ENCODE measurements at regions not wholly inside any gene's neighbourhood (a gene's known extent, or its start where the extent isn't known, plus 50 kb on each side); places are given as distances from the start of the nearest gene placed in this dataset.

DNA sequence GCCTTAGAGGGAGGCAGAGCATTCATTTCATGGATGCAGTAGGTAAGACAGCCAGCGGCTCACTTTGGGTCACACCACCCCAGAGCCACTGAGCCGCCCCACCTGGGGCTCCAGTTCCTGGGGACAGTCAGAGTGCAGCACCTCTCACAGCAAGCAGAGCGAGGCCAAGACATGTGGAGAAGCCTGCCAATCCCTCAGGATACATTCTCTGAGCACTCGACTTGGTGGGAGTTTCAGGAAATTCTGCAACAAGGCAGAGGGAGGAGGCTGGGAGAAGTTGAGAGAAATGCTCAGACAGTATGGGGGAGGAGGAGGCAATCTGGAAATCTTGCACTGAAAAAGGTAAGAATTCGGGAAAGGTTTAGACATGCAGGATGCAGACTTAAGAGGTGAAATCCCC is 60.8 kb upstream of the WLS start:
- H3K4me1 ChIP-seq (ENCODE audit: control insufficient read depth, insufficient read depth, low read length): peaks cover 8% of the 10 kb centered on the region
- DNase-seq: no peak
- H3K4me3 ChIP-seq (ENCODE audit: low read length): no peak overlapping the region
- no peaks in the 10 kb centered on the region for H3K9me3 ChIP-seq (ENCODE audit: control insufficient read depth, low read length)
- H3K27ac ChIP-seq (ENCODE audit: low read length): no peak overlapping the region
- ATAC-seq: peak; percentile 26 to 48
- WGBS: 48% methylated on average over 5 of the region's 5 CpGs
- intact Hi-C loops (cut with DNase I): no loop called here
- H3K27me3 ChIP-seq (ENCODE audit: control insufficient read depth, insufficient read depth): no peaks in the 10 kb centered on the region

DNA sequence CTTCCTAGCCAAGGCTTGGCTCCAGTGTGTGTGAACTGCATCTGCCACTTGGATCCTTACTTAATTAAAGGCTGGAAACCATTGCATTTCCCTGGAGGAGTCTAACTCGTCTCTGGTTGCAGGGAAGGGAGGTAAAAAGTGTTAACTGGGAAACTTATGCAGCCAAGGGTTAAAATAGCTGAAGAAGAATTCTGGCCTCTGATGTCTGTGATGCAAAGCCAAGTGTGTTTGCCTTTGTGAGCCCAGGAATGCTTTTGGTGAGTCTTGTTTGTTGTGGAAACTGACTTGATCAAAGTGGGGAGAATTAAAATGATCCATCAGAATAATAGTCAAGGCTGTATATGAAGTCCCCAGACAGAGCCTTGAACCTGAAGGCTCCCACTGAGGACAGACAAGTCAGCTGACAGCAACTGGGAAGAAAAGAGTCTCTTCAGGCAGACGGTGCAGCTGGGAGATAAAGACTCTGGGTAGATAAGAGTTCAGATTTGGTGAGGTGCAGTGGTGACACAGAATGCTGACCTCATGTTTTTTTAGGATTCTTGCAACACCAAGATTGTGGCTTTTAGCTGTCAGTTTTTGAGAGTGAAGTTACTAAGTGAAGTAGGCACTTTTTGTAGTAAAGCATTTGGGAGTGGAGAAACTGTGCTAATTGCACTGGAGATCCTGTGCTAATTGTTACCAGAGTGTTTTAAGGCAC is 59.5 kb upstream of the WLS start:
- H3K4me3 ChIP-seq (ENCODE audit: low read length): no peak overlapping the region
- peaks cover 8% of the 10 kb centered on the region for H3K4me1 ChIP-seq (ENCODE audit: control insufficient read depth, insufficient read depth, low read length)
- no peaks in the 10 kb centered on the region for H3K27me3 ChIP-seq (ENCODE audit: control insufficient read depth, insufficient read depth)
- DNase-seq: no peak
- ATAC-seq: no peak
- no peak overlapping the region for H3K27ac ChIP-seq (ENCODE audit: low read length)
- WGBS: 27% methylated on average over 2 of the region's 2 CpGs
- no peaks in the 10 kb centered on the region for H3K9me3 ChIP-seq (ENCODE audit: control insufficient read depth, low read length)
- intact Hi-C loops (cut with DNase I): no loop called here

DNA sequence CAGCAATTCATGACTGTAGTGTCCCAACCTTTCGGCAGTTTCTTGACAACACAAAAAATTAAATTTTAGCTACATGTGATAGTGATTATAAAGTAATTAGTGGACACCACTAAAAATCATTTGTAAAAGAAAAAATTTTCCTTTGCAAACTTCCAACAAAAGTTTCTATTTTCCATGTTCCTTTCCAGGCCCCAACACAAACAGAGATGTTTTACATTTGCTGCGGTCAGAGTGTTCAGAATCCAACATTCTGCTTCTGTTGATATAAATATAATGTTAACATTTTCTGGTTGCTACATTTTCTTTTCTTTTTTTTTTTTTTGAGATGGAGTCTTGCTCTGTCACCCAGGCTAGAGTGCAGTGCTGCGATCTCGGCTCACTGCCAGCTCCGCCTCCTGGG is 54.9 kb upstream of the WLS start:
- intact Hi-C loops (cut with DNase I): no loop called here
- Histone ChIP-seq H3K27ac (ENCODE audit: low read length) (no peak overlapping the region), H3K4me1 (ENCODE audit: control insufficient read depth, insufficient read depth, low read length) (peaks cover 2% of the 10 kb centered on the region), H3K4me3 (ENCODE audit: low read length) (no peak overlapping the region), H3K27me3 (ENCODE audit: control insufficient read depth, insufficient read depth) (no peaks in the 10 kb centered on the region), H3K9me3 (ENCODE audit: control insufficient read depth, low read length) (no peaks in the 10 kb centered on the region)
- DNase-seq (no peak), ATAC-seq (no peak)
- WGBS: 81% methylated on average over 5 of the region's 5 CpGs

DNA sequence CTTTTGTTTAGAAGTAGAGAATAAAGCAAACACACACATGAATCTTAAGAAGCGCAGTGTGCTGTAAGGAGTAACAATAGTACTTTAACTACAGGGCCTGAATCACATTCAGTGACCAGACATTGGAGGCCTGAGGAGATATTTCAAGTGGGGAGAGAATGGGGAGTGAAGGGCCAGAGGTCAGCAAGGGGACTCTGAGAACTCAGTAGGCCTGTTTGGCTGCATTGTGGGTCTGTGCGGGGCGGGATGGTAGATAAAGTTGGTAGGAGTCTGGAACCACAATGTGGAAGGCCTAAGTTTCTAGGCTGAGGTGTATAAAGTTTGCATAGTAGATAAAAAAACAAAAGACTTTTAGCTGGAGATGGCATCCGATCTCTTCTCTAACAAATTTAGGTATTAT is 52.7 kb upstream of the WLS start:
- 98% methylated on average over 4 of the region's 4 CpGs for WGBS
- H3K27me3 ChIP-seq (ENCODE audit: control insufficient read depth, insufficient read depth): no peaks in the 10 kb centered on the region
- no peak for ATAC-seq
- no peak for DNase-seq
- H3K27ac ChIP-seq (ENCODE audit: low read length): no peak overlapping the region
- no peaks in the 10 kb centered on the region for H3K4me1 ChIP-seq (ENCODE audit: control insufficient read depth, insufficient read depth, low read length)
- H3K4me3 ChIP-seq (ENCODE audit: low read length): no peak overlapping the region
- H3K9me3 ChIP-seq (ENCODE audit: control insufficient read depth, low read length): no peaks in the 10 kb centered on the region
- intact Hi-C loops (cut with DNase I): no loop called here

DNA sequence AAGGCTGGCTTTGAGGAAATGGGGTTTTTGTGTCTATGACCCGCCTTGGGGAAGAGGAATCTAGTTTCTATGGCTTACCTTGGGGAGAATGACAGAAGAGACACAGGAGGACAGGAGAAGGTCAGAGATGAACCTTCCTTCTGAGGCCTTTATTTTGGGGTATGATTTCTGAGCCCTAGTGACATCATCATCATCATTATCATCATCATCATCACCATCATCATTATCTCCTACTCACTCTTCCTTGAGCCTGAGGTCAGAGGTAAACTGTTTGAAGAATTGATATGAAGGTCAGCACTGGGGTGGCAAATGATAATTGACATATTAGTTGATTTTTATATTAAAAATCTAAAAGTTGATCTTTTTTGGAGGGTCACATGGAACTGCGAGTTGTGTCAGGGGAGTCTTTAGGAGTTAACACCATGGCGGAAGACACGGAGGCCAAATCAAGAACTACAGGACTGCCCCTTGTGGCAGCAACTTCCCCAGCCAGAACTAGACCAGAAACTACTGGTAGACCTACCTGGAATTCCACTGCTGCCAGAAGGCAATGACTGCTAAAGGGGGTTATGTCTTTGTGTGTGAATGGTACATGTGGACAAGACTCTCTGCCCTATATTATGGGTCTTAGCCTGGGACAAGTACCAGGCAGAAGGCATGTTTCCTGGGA is 49.8 kb upstream of the WLS start:
- DNase-seq (no peak), ATAC-seq (no peak)
- Histone ChIP-seq H3K4me1 (ENCODE audit: control insufficient read depth, insufficient read depth, low read length) (no peaks in the 10 kb centered on the region), H3K27ac (ENCODE audit: low read length) (no peak overlapping the region), H3K4me3 (ENCODE audit: low read length) (no peak overlapping the region), H3K9me3 (ENCODE audit: control insufficient read depth, low read length) (no peaks in the 10 kb centered on the region), H3K27me3 (ENCODE audit: control insufficient read depth, insufficient read depth) (no peaks in the 10 kb centered on the region)
- 95% methylated on average over 4 of the region's 4 CpGs for WGBS
- intact Hi-C loops (cut with DNase I): no loop called here

All from right cardiac atrium (tissue), 5 donors.